Fibroblast of mammary gland (primary cell): ENCODE measurements at regions not wholly inside any gene's neighbourhood (a gene's known extent, or its start where the extent isn't known, plus 50 kb on each side); places are given as distances from the start of the nearest gene placed in this dataset.

ENCODE experiments used
- DNase-seq: peaks from one replicate; pipeline ENCODE4 v3.0.0-alpha.2; 2010; ENCODE audit warnings: low read depth
- H3K4me3 ChIP-seq: 2 replicates; pipeline ENCODE4 v1.5.1; 2011; ENCODE audit warnings: low read depth, mild to moderate bottlenecking, low read length, moderate library complexity; ENCODE audit not compliant: control insufficient read depth
- CTCF ChIP-seq: conservative IDR thresholded peaks from 2 replicates; pipeline ENCODE4 v1.5.1; 2011; ENCODE audit warnings: low read depth, low read length, inconsistent platforms; ENCODE audit not compliant: control insufficient read depth, insufficient read depth

GRCh38 chr16:79864032-79864780 is 263.7 kb upstream of the MAF start:
- no peak for TF ChIP-seq CTCF
- H3K4me3 ChIP-seq = no peak overlapping the region
- DNase-seq = no peak

GRCh38 chr16:79863128-79864031 is 262.8 kb upstream of the MAF start:
- no peak overlapping the region for H3K4me3 ChIP-seq
- no peak for TF ChIP-seq CTCF
- no peak for DNase-seq

- DNase-seq = no peak
- no peak overlapping the region for H3K4me3 ChIP-seq
- no peak for TF ChIP-seq CTCF
Measured at GRCh38 chr16:79862601-79863000, 262.1 kb upstream of the MAF start.

GRCh38 chr16:79856581-79856980 is 256.0 kb upstream of the MAF start:
- no peak for DNase-seq
- no peak overlapping the region for H3K4me3 ChIP-seq
- TF ChIP-seq CTCF = no peak

- no peak overlapping the region for H3K4me3 ChIP-seq
- TF ChIP-seq CTCF = no peak
- no peak for DNase-seq
Measured at GRCh38 chr16:79850348-79850747, 249.8 kb upstream of the MAF start.

GRCh38 chr16:79849119-79849518 is 248.6 kb upstream of the MAF start:
- no peak for TF ChIP-seq CTCF
- no peak for DNase-seq
- no peak overlapping the region for H3K4me3 ChIP-seq
